ENCODE measurements at regions not wholly inside any gene's neighbourhood (a gene's known extent, or its start where the extent isn't known, plus 50 kb on each side); places are given as distances from the start of the nearest gene placed in this dataset.
"Not testable (repeated sequence)": the region's sequence is repeated elsewhere in the genome, so short reads cannot be mapped to it uniquely, and the experiment has no call there.

GRCh38 chr3:152146461-152146860, 122.3 kb upstream of the MBNL1 start:
- Mint-ChIP-seq H3K36me3 (no peaks in the 10 kb centered on the region), H3K27me3 (no peaks in the 10 kb centered on the region), H3K27ac (no peak overlapping the region), H3K4me3 (peak overlapping the region in 1 of 8 donors; percentile 25), H3K4me1 (peaks cover 0 to 5% (median 3%) of the 10 kb centered on the region in 3 donors), H3K9me3 (no peaks in the 10 kb centered on the region)
- ATAC-seq (ENCODE audit: low read depth in 2 of 2), result no peak
- no peak for DNase-seq

- no peak for ATAC-seq (ENCODE audit: low read depth in 2 of 2)
- Mint-ChIP-seq H3K9me3 (no peaks in the 10 kb centered on the region), H3K27me3 (no peaks in the 10 kb centered on the region), H3K27ac (peak overlapping the region in 1 of 6 donors; percentile 11), H3K36me3 (no peaks in the 10 kb centered on the region), H3K4me1 (peaks cover 0 to 5% (median 3%) of the 10 kb centered on the region in 3 donors), H3K4me3 (no peak overlapping the region)
- DNase-seq, result no peak
Observed at GRCh38 chr3:152147748-152148147, 121.0 kb upstream of the MBNL1 start.

DNA sequence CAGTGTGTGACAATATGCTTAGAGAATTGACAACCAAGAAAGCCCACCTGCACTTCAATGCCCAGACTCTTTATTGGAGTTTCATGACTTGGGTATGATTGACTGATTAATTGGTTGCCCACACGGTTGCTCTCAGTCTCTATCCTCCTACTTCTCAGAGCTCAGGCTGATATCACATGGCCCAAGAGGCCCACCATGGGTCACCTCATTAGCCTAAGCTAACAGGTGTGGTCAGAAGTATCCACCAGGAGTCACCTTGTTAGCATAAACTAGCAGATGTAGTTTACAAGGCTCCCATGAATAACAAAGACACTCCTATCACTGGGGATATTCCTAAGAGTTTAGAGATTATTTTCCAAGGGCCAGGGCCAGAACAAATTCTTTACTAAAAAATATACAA, 120.2 kb upstream of the MBNL1 start:
- Mint-ChIP-seq H3K36me3 (no peaks in the 10 kb centered on the region), H3K27me3 (no peaks in the 10 kb centered on the region), H3K27ac (no peak overlapping the region), H3K4me3 (no peak overlapping the region), H3K9me3 (no peaks in the 10 kb centered on the region), H3K4me1 (peaks cover 0 to 5% (median 3%) of the 10 kb centered on the region in 3 donors)
- ATAC-seq (ENCODE audit: low read depth in 2 of 2) (no peak), DNase-seq (no peak)

GRCh38 chr3:152149832-152150231, 118.9 kb upstream of the MBNL1 start:
- Mint-ChIP-seq H3K4me3 (no peak overlapping the region), H3K9me3 (no peaks in the 10 kb centered on the region), H3K36me3 (no peaks in the 10 kb centered on the region), H3K27ac (peak overlapping the region in 1 of 6 donors; percentile 22), H3K4me1 (peaks cover 0 to 5% (median 3%) of the 10 kb centered on the region in 3 donors), H3K27me3 (no peaks in the 10 kb centered on the region)
- ATAC-seq (ENCODE audit: low read depth in 2 of 2) (no peak), DNase-seq (no peak)

DNA sequence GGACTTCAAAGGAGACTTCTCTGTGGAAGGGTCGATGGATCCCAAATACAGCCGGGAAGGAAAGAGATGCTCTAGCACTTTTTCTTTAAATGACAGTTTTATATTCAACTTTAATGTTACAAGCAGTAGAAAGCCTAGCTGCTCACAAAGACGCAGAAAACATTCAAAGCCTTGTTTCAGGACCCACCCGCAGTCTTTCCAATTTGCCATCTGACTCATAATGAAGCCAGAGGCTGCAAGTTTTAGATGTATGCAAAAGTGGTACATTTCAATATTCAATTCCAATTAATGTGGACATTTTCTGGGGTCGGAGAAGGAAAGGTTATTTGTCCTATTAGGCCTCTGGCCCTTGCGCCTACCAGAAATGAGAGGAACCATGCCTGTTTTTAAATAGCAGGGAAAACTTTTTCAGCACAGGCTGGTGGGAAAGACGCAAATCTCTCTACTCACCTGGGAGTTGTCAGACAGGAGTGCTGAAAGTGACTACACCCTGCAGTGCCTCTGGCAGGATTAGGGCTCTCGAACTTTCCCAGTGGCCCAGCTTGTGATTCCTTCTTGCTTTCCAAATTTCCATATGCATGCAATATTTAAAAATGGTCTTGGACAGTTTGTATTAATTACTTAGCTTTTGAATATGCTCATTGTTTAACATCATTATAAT, 117.4 kb upstream of the MBNL1 start:
- peaks cover 0 to 5% (median 3%) of the 10 kb centered on the region in 3 donors for H3K4me1 Mint-ChIP-seq
- H3K27ac Mint-ChIP-seq, result no peak overlapping the region
- H3K27me3 Mint-ChIP-seq, result no peaks in the 10 kb centered on the region
- H3K36me3 Mint-ChIP-seq, result no peaks in the 10 kb centered on the region
- H3K4me3 Mint-ChIP-seq, result no peak overlapping the region
- ATAC-seq (ENCODE audit: low read depth in 2 of 2), result no peak
- H3K9me3 Mint-ChIP-seq, result no peaks in the 10 kb centered on the region
- no peak for DNase-seq

DNA sequence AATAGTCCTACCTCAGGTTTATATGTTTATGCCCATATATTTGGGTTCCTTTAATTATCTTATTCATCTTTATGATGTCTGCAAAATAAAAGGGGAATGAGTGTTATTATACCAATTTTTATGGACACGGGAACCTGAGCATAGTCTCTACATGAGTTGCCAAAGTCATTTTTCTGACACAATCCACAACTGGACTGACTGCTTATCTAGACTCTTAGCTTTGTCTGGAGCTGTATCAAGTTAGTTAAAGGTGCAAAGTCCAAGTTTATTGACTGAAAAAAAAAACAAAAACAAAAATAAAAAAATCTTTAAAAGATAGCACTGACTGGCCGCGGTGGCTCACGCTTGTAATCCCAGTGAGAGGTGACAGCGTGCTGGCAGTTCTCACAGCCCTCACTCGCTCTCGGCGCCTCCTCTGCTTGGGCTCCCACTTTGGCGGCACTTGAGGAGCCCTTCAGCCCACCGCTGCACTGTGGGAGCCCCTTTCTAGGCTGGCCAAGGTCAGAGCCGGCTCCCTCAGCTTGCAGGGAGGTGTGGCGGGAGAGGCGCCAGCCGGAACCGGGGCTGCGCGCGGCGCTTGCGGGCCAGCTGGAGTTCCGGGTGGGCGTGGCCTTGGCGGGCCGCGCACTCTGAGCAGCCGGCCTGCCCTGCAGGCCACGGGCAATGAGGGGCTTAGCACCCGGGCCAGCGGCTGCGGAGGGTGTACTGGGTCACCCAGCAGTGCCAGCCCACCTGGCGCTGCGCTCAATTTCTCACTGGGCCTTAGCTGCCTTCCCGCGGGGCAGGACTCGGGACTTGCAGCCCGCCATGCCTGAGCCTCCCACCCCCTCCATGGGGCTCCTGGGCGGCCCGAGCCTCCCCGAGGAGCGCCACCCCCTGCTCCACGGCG, 116.6 kb upstream of the MBNL1 start:
- not testable (repeated sequence) for H3K9me3 Mint-ChIP-seq; H3K27me3 Mint-ChIP-seq; H3K4me1 Mint-ChIP-seq; H3K4me3 Mint-ChIP-seq; ATAC-seq (ENCODE audit: low read depth in 2 of 2); DNase-seq; H3K27ac Mint-ChIP-seq; H3K36me3 Mint-ChIP-seq

- not testable (repeated sequence) for H3K4me1 Mint-ChIP-seq, H3K27me3 Mint-ChIP-seq, H3K9me3 Mint-ChIP-seq
Observed at GRCh38 chr3:152153115-152153514, 115.6 kb upstream of the MBNL1 start.

GRCh38 chr3:152155246-152156020, 113.3 kb upstream of the MBNL1 start:
- Mint-ChIP-seq H3K27ac (no peak overlapping the region), H3K36me3 (no peaks in the 10 kb centered on the region), H3K4me1 (no peaks in the 10 kb centered on the region), H3K4me3 (no peak overlapping the region), H3K27me3 (no peaks in the 10 kb centered on the region), H3K9me3 (no peaks in the 10 kb centered on the region)
- no peak for DNase-seq
- ATAC-seq (ENCODE audit: low read depth in 2 of 2), result no peak

More at GRCh38 chr3:152153115-152153514, 115.6 kb upstream of the MBNL1 start:
- DNase-seq; H3K36me3 Mint-ChIP-seq; H3K4me3 Mint-ChIP-seq; ATAC-seq (ENCODE audit: low read depth in 2 of 2); H3K27ac Mint-ChIP-seq: not testable (repeated sequence)

- no peaks in the 10 kb centered on the region for H3K4me1 Mint-ChIP-seq
- DNase-seq, result no peak
- H3K27ac Mint-ChIP-seq, result peak overlapping the region in 1 of 6 donors; percentile 17
- H3K9me3 Mint-ChIP-seq, result no peaks in the 10 kb centered on the region
- ATAC-seq (ENCODE audit: low read depth in 2 of 2), result no peak
- no peaks in the 10 kb centered on the region for H3K36me3 Mint-ChIP-seq
- H3K4me3 Mint-ChIP-seq, result no peak overlapping the region
- no peaks in the 10 kb centered on the region for H3K27me3 Mint-ChIP-seq
Observed at GRCh38 chr3:152156880-152157279, 111.8 kb upstream of the MBNL1 start.

- ATAC-seq (ENCODE audit: low read depth in 2 of 2) (no peak), DNase-seq (no peak)
- Mint-ChIP-seq H3K27ac (peak overlapping the region in 1 of 6 donors; percentile 31), H3K27me3 (no peaks in the 10 kb centered on the region), H3K4me3 (no peak overlapping the region), H3K9me3 (no peaks in the 10 kb centered on the region), H3K4me1 (no peaks in the 10 kb centered on the region), H3K36me3 (no peaks in the 10 kb centered on the region)
Observed at GRCh38 chr3:152157337-152157736, 111.4 kb upstream of the MBNL1 start.

DNA sequence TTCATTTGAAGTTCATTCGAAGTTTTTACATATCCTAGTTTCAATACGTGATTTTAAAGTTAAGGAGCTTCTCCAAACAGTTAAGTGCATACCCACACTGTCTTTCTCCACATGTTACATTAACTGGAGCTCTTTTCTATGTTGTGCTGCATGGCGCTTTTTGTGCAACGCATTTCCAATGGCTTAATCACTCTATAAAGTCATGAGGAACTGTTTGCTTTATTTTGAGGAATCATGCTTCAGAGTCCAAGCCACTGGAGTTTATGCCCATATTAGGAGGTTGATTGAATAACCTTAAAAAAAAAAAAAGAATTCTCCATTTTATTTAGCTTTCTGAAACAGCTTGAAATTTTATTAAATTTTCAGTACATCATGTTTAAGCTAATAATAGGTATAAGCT, 109.4 kb upstream of the MBNL1 start:
- Mint-ChIP-seq H3K4me1 (no peaks in the 10 kb centered on the region), H3K36me3 (peaks cover 2% of the 10 kb centered on the region in 2 donors), H3K27me3 (no peaks in the 10 kb centered on the region), H3K9me3 (peaks cover 0 to 5% (median 0%) of the 10 kb centered on the region in 7 donors), H3K27ac (no peak overlapping the region), H3K4me3 (no peak overlapping the region)
- DNase-seq (no peak), ATAC-seq (ENCODE audit: low read depth in 2 of 2) (no peak)

DNA sequence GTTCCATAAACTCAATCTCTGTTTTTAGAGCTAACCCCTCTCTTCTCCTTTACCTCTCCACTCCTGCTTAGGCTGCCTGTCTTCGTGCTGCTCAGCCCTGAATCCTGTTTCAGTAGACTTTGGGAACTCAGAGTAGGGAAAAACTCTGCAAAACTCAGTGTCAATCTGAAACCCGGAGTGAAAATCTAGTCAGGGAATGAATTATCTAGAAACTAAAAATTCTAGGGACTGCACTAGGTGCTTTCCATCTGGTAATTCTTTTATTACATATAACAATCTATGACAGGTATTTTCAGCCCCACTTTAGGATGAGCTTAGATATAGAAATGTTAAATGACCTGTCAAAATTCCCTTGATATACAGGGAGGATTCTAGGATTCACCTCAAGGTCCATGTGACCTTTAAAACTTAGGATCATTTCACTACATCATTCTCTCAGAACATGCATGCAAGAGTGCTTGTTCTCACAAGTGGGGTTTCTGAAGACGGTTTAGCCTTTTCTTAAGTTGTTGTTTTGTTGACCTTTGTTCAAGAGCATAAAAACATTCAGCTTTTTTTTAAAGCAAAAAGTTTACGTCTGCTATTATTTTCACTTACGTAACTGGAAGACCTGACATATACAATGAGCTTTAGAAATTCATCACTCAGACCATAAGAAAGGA, 108.2 kb upstream of the MBNL1 start:
- peaks cover 0 to 14% (median 7%) of the 10 kb centered on the region in 7 donors for H3K9me3 Mint-ChIP-seq
- no peaks in the 10 kb centered on the region for H3K4me1 Mint-ChIP-seq
- no peak for DNase-seq
- H3K27ac Mint-ChIP-seq, result no peak overlapping the region
- H3K27me3 Mint-ChIP-seq, result no peaks in the 10 kb centered on the region
- ATAC-seq (ENCODE audit: low read depth in 2 of 2), result no peak
- H3K4me3 Mint-ChIP-seq, result no peak overlapping the region
- H3K36me3 Mint-ChIP-seq, result peaks cover 12 to 14% of the 10 kb centered on the region in 2 donors

- Mint-ChIP-seq H3K4me3 (no peak overlapping the region), H3K36me3 (peaks cover 0 to 16% of the 10 kb centered on the region in 2 donors), H3K9me3 (peaks cover 0 to 6% (median 3%) of the 10 kb centered on the region in 7 donors), H3K4me1 (peaks cover 0 to 7% (median 0%) of the 10 kb centered on the region in 3 donors), H3K27me3 (no peaks in the 10 kb centered on the region), H3K27ac (no peak overlapping the region)
- ATAC-seq (ENCODE audit: low read depth in 2 of 2), result no peak
- no peak for DNase-seq
Observed at GRCh38 chr3:152172460-152172859, 96.3 kb upstream of the MBNL1 start.

Measured in naive B cell (primary cell).